Upper lobe of right lung (tissue), 1 donor: ENCODE measurements at regions not wholly inside any gene's neighbourhood (a gene's known extent, or its start where the extent isn't known, plus 50 kb on each side); places are given as distances from the start of the nearest gene placed in this dataset.
A peak's percentile ranks its signal among the peaks of the same experiment; 100 is the strongest.

Source experiments
- ATAC-seq: fragments of 200-7000 bp; cut with Tn5 transposase; one replicate; pipeline ENCODE4 v1.9.1; 2020; ENCODE audit warnings: mild to moderate bottlenecking, moderate library complexity
- DNase-seq: peaks from one replicate; pipeline ENCODE4 v3.0.0-alpha.2; 2020
- H3K27ac ChIP-seq: fragments of 200-600 bp; one replicate; pipeline ENCODE4 v1.8.0; 2022
- H3K27me3 ChIP-seq: fragments of 200-600 bp; one replicate; pipeline ENCODE4 v1.8.0; 2022; ENCODE audit warnings: mild to moderate bottlenecking
- H3K36me3 ChIP-seq: fragments of 200-600 bp; one replicate; pipeline ENCODE4 v1.8.0; 2022
- H3K4me1 ChIP-seq: fragments of 200-600 bp; one replicate; pipeline ENCODE4 v1.8.0; 2022
- H3K4me3 ChIP-seq: fragments of 200-600 bp; one replicate; pipeline ENCODE4 v1.8.0; 2022; ENCODE audit warnings: mild to moderate bottlenecking
- H3K9me3 ChIP-seq: fragments of 200-600 bp; one replicate; pipeline ENCODE4 v1.8.0; 2022
- CTCF ChIP-seq: fragments of 200-600 bp; IDR thresholded peaks from one replicate; pipeline ENCODE4 v1.8.0; 2022; ENCODE audit warnings: antibody characterized with exemption
- intact Hi-C: fragments of 100-400 bp; cut with DNase I; formaldehyde crosslinking; loops from one replicate; pipeline ENCODE4 v1.11.0; 2022
- donor health status: DM: no; HTN: yes; CAD: no; lungs with severe emphysema.

GRCh38 chr6:4615891-4616290 is 160.3 kb upstream of the CDYL start:
- Histone ChIP-seq H3K4me1 (no peaks in the 10 kb centered on the region), H3K36me3 (no peaks in the 10 kb centered on the region), H3K27me3 (no peaks in the 10 kb centered on the region), H3K27ac (no peak overlapping the region), H3K9me3 (no peaks in the 10 kb centered on the region), H3K4me3 (no peak overlapping the region)
- intact Hi-C loops: no loop called here
- TF ChIP-seq CTCF: no peak
- ATAC-seq (peak; percentile 70), DNase-seq (no peak)

DNA sequence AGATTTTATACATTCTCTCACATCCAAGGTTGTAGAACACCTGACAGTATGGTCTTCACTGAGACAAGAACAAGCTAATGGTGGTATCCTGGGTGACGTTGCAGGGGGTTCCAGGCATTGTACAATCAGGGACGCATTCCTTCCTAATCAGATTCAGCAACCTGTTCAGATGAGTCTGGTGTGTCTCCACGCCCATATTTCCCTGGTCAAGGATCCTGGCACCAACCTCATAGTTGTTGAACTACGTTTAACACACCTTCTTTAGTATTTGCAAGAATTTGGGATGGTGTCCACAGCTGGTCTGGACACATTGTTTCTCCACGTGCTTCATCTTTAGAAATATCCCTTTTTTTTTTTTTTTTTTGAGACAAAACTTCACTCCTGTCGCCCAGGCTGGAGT is 161.0 kb upstream of the CDYL start:
- no peak overlapping the region for H3K27ac ChIP-seq
- no peak for TF ChIP-seq CTCF
- H3K36me3 ChIP-seq: no peaks in the 10 kb centered on the region
- intact Hi-C loops: no loop called here
- no peak for ATAC-seq
- no peak for DNase-seq
- no peaks in the 10 kb centered on the region for H3K27me3 ChIP-seq
- H3K9me3 ChIP-seq: no peaks in the 10 kb centered on the region
- H3K4me1 ChIP-seq: no peaks in the 10 kb centered on the region
- H3K4me3 ChIP-seq: no peak overlapping the region

DNA sequence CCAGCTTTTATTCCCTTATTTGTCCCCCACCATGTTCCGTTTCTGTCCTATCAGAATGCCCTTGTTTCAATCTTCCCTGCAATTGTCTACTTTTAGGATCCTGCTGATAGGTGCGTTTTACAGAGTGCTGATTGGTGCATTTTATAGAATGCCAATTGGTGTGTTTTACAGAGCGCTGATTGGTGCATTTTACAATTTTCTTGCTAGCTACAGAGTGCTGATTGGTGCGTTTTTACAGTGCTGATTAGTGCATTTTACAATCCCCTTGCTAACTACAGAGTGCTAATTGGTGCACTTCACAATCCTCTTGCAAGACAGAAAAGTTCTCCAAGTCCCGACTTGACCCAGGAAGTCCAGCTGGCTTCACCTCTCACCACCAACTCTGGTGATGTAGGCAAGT is 161.6 kb upstream of the CDYL start:
- ATAC-seq (no peak), DNase-seq (no peak)
- Histone ChIP-seq H3K36me3 (no peaks in the 10 kb centered on the region), H3K27ac (no peak overlapping the region), H3K4me1 (no peaks in the 10 kb centered on the region), H3K27me3 (no peaks in the 10 kb centered on the region), H3K4me3 (no peak overlapping the region), H3K9me3 (no peaks in the 10 kb centered on the region)
- intact Hi-C loops: no loop called here
- TF ChIP-seq CTCF: no peak

GRCh38 chr6:4613795-4614194 is 162.4 kb upstream of the CDYL start:
- Histone ChIP-seq H3K36me3 (no peaks in the 10 kb centered on the region), H3K4me3 (no peak overlapping the region), H3K4me1 (no peaks in the 10 kb centered on the region), H3K27ac (no peak overlapping the region), H3K27me3 (no peaks in the 10 kb centered on the region), H3K9me3 (no peaks in the 10 kb centered on the region)
- TF ChIP-seq CTCF: no peak
- intact Hi-C loops: no loop called here
- ATAC-seq (no peak), DNase-seq (no peak)

DNA sequence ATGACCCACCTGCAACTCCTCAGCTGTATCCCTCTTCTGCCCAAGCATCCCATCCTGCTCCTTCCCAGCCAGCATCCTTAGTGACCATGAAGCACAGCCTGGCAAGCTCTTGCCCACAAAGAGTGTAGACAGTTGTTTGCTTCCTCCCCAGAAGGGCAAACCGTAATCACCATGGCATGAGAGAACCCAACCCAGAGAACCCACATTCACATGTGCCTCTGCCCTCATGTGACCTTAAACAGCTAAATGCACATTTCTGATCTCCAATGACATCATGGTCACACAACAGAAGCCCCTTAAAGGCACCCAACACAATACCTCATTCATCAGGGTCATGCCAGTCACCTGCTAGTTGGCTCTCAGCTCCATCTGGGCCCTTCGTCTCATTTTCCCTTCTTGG is 162.8 kb upstream of the CDYL start:
- DNase-seq (no peak), ATAC-seq (no peak)
- no peak overlapping the region for H3K4me3 ChIP-seq
- no peak for TF ChIP-seq CTCF
- no peaks in the 10 kb centered on the region for H3K36me3 ChIP-seq
- H3K9me3 ChIP-seq: no peaks in the 10 kb centered on the region
- no peaks in the 10 kb centered on the region for H3K4me1 ChIP-seq
- no peak overlapping the region for H3K27ac ChIP-seq
- intact Hi-C loops: no loop called here
- H3K27me3 ChIP-seq: no peaks in the 10 kb centered on the region

DNA sequence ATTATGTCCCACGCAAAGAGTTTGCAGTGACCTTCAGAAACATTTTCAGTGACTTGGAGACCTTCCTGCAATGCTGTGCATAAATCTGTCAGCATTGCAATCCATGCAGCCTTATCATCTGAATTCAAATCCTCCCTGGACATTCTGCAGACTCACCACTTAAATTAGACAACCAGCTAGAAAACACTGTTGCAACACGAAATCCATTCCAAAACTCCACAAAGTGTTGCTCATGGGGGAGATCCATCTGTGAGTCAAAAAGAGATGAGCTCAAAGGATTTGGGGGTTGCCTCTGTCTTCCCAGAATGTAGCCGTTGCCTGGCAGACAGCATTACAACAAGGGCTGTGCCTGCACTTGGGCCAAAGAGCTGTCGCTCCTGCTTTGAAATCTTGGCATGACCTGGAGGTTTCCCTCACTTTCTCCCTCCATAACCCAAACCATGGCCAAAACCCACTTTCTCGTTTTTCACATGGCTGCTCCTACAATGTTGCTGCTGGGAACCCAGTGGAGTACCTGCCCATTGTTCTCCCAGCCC is 163.5 kb upstream of the CDYL start:
- ATAC-seq: no peak
- no peaks in the 10 kb centered on the region for H3K36me3 ChIP-seq
- no peak overlapping the region for H3K27ac ChIP-seq
- H3K4me1 ChIP-seq: no peaks in the 10 kb centered on the region
- no peak overlapping the region for H3K4me3 ChIP-seq
- no peaks in the 10 kb centered on the region for H3K9me3 ChIP-seq
- TF ChIP-seq CTCF: no peak
- no peaks in the 10 kb centered on the region for H3K27me3 ChIP-seq
- no peak for DNase-seq
- intact Hi-C loops: no loop called here
